IMR-90 (cell line): ENCODE measurements at regions not wholly inside any gene's neighbourhood (a gene's known extent, or its start where the extent isn't known, plus 50 kb on each side); places are given as distances from the start of the nearest gene placed in this dataset.

ENCODE experiments used
- BHLHE40 ChIP-seq: fragments of 150-350 bp; IDR thresholded peaks from 2 replicates; pipeline ENCODE4 v1.6.1; 2016; ENCODE audit warnings: mild to moderate bottlenecking, low read depth, low read length
- CEBPB ChIP-seq: IDR thresholded peaks from 2 replicates; pipeline ENCODE4 v1.6.1; 2012; ENCODE audit warnings: low read depth, low read length, improper control_type of control experiment
- CHD1 ChIP-seq: IDR thresholded peaks from 2 replicates; pipeline ENCODE4 v1.6.1; 2012; ENCODE audit warnings: low read depth, low read length, improper control_type of control experiment
- CTCF ChIP-seq: conservative IDR thresholded peaks from 2 replicates; pipeline ENCODE4 v1.5.1; 2012; ENCODE audit warnings: mild to moderate bottlenecking, low read depth, low read length, improper control_type of control experiment
- FOS ChIP-seq: fragments of 150-350 bp; IDR thresholded peaks from 2 replicates; pipeline ENCODE4 v1.6.1; 2016; ENCODE audit warnings: low read depth, low read length
- MAFK ChIP-seq: IDR thresholded peaks from 2 replicates; pipeline ENCODE4 v1.6.1; 2012; ENCODE audit warnings: low read depth, low read length, improper control_type of control experiment
- NFE2L2 ChIP-seq: fragments of 150-350 bp; IDR thresholded peaks from 2 replicates; pipeline ENCODE4 v1.6.1; 2016; ENCODE audit warnings: low read depth, mild to moderate bottlenecking, low read length
- POLR2A ChIP-seq: IDR thresholded peaks from 2 replicates; pipeline ENCODE4 v1.6.1; 2012; ENCODE audit warnings: mild to moderate bottlenecking, low read depth, low read length
- RAD21 ChIP-seq: IDR thresholded peaks from 2 replicates; pipeline ENCODE4 v1.6.1; 2012; ENCODE audit warnings: low read length, improper control_type of control experiment
- RCOR1 ChIP-seq: IDR thresholded peaks from 2 replicates; pipeline ENCODE4 v1.6.1; 2012; ENCODE audit warnings: mild to moderate bottlenecking, low read length, improper control_type of control experiment; ENCODE audit not compliant: insufficient replicate concordance
- RFX5 ChIP-seq: IDR thresholded peaks from 2 replicates; pipeline ENCODE4 v1.8.0; 2012; ENCODE audit warnings: low read depth, mild to moderate bottlenecking, low read length, moderate library complexity
- SMC3 ChIP-seq: fragments of 150-350 bp; IDR thresholded peaks from 2 replicates; pipeline ENCODE4 v1.6.1; 2016; ENCODE audit warnings: low read depth, mild to moderate bottlenecking, antibody characterized with exemption, low read length, moderate library complexity
- TF ChIP-seq, protein P1 (sequence below): fragments of 150-350 bp; IDR thresholded peaks from 2 replicates; pipeline ENCODE4 v1.6.1; 2017; ENCODE audit warnings: mild to moderate bottlenecking, antibody characterized with exemption, low read length, low read depth

GRCh38 chr13:32883474-32883873 lies 132.7 kb upstream of the KL start:
- TF ChIP-seq CTCF, result no peak
- TF ChIP-seq RAD21, result no peak
- TF ChIP-seq POLR2A, result no peak
- TF ChIP-seq SMC3, result no peak
- TF ChIP-seq BHLHE40, result no peak
- TF ChIP-seq MAFK, result no peak
- no peak for TF ChIP-seq RFX5
- TF ChIP-seq CEBPB, result no peak
- no peak for TF ChIP-seq FOS
- no peak for TF ChIP-seq RCOR1
- no peak for TF ChIP-seq CHD1
- TF ChIP-seq, protein P1, sequence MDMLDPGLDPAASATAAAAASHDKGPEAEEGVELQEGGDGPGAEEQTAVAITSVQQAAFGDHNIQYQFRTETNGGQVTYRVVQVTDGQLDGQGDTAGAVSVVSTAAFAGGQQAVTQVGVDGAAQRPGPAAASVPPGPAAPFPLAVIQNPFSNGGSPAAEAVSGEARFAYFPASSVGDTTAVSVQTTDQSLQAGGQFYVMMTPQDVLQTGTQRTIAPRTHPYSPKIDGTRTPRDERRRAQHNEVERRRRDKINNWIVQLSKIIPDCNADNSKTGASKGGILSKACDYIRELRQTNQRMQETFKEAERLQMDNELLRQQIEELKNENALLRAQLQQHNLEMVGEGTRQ, result no peak
- no peak for TF ChIP-seq NFE2L2
